IMR-90 (cell line): ENCODE measurements at regions not wholly inside any gene's neighbourhood (a gene's known extent, or its start where the extent isn't known, plus 50 kb on each side); places are given as distances from the start of the nearest gene placed in this dataset.

Experiments
- ATAC-seq: fragments of 200-7000 bp; cut with Tn5 transposase; 2 replicates; pipeline ENCODE4 v1.9.1; 2020; ENCODE audit warnings: low read depth, mild to moderate bottlenecking, moderate library complexity
- BruUV-seq: library from RNA; stranded (reverse); fragments of 400-500 nt; replicated peaks from 2 replicates; lab custom pipeline; 2021; lab: Mats Ljungman, UMichigan
- CTCF ChIA-PET: fragments of 300-600 bp; formaldehyde crosslinking; extraction: SDS; loops from one replicate; lab custom pipeline; 2021; ENCODE audit warnings: antibody characterized with exemption; lab: Yijun Ruan, JAX
- POLR2A ChIA-PET: fragments of 300-600 bp; sonication (Branson Sonifier 250); formaldehyde crosslinking; loops from one replicate; lab custom pipeline; 2022; ENCODE audit warnings: antibody characterized with exemption; ENCODE audit not compliant: unreplicated experiment; lab: Charles Lee
- DNase-seq: peaks from one replicate; pipeline ENCODE4 v3.0.0; 2013
- H2AFZ ChIP-seq: replicated peaks from 2 replicates; pipeline ENCODE3; 2013; ENCODE audit warnings: low read length, mild to moderate bottlenecking; ENCODE audit not compliant: poor library complexity
- H2AK5ac ChIP-seq: 2 replicates; pipeline ENCODE4 v1.6.1; 2013; ENCODE audit warnings: low read depth, low read length, inconsistent platforms
- H2AK9ac ChIP-seq: replicated peaks from 2 replicates; pipeline ENCODE3; 2013; ENCODE audit warnings: mild to moderate bottlenecking, low read depth, low read length, moderate library complexity; ENCODE audit not compliant: poor library complexity
- H2BK120ac ChIP-seq: 2 replicates; pipeline ENCODE4 v1.6.1; 2013; ENCODE audit warnings: low read depth, low read length, inconsistent platforms
- H2BK15ac ChIP-seq: 3 replicates; pipeline ENCODE4 v1.6.1; 2013; ENCODE audit warnings: low read depth, low read length, inconsistent platforms
- H2BK20ac ChIP-seq: 2 replicates; pipeline ENCODE4 v1.6.1; 2013; ENCODE audit warnings: low read depth, mild to moderate bottlenecking, inconsistent platforms, low read length, moderate library complexity
- H2BK5ac ChIP-seq: 2 replicates; pipeline ENCODE4 v1.6.1; 2013; ENCODE audit warnings: mild to moderate bottlenecking, low read depth, low read length, inconsistent platforms; ENCODE audit not compliant: poor library complexity, severe bottlenecking
- H3K14ac ChIP-seq: replicated peaks from 2 replicates; pipeline ENCODE4 v1.6.1; 2013; ENCODE audit warnings: low read depth, low read length, inconsistent platforms
- H3K18ac ChIP-seq: 2 replicates; pipeline ENCODE4 v1.6.1; 2013; ENCODE audit warnings: low read depth, low read length, control low read depth
- H3K23ac ChIP-seq: 2 replicates; pipeline ENCODE4 v1.6.1; 2013; ENCODE audit warnings: low read depth, low read length, inconsistent platforms
- H3K27ac ChIP-seq: 2 replicates; pipeline ENCODE4 v1.5.1; 2013; ENCODE audit warnings: mild to moderate bottlenecking, control low read depth, low read length; ENCODE audit not compliant: insufficient read depth
- H3K27me3 ChIP-seq: 2 replicates; pipeline ENCODE4 v1.6.1; 2013; ENCODE audit warnings: low read length; ENCODE audit not compliant: control insufficient read depth, insufficient read depth
- H3K36me3 ChIP-seq: 2 replicates; pipeline ENCODE4 v1.6.1; 2013; ENCODE audit warnings: low read length, mixed read lengths; ENCODE audit not compliant: control insufficient read depth, insufficient read depth
- H3K4ac ChIP-seq: 2 replicates; pipeline ENCODE4 v1.6.1; 2013; ENCODE audit warnings: low read depth, low read length, inconsistent platforms
- H3K4me1 ChIP-seq: 2 replicates; pipeline ENCODE4 v1.6.1; 2013; ENCODE audit warnings: low read length, mixed read lengths; ENCODE audit not compliant: control insufficient read depth, insufficient read depth
- H3K4me2 ChIP-seq: 2 replicates; pipeline ENCODE4 v1.6.1; 2013; ENCODE audit warnings: low read depth, mild to moderate bottlenecking, control low read depth, low read length, moderate library complexity
- H3K4me3 ChIP-seq: 2 replicates; pipeline ENCODE4 v1.5.1; 2013; ENCODE audit warnings: low read depth, mild to moderate bottlenecking, control low read depth, low read length, moderate library complexity; ENCODE audit not compliant: insufficient read depth
- H3K56ac ChIP-seq: 2 replicates; pipeline ENCODE4 v1.6.1; 2013; ENCODE audit warnings: low read length, inconsistent platforms; ENCODE audit not compliant: insufficient read depth; ENCODE audit errors: extremely low read depth
- H3K79me1 ChIP-seq, 2 experiments: 2 replicates each; pipeline ENCODE4 v1.6.1; 2013; ENCODE audit warnings: low read length in 2 of 2, inconsistent platforms in 1 of 2, low read depth in 1 of 2
- H3K9ac ChIP-seq: 2 replicates; pipeline ENCODE4 v1.6.1; 2013; ENCODE audit warnings: low read depth, low read length, control low read depth
- H3K9me1 ChIP-seq: 2 replicates; pipeline ENCODE4 v1.6.1; 2013; ENCODE audit warnings: low read length, inconsistent platforms; ENCODE audit not compliant: insufficient read depth
- H3K9me3 ChIP-seq: 2 replicates; pipeline ENCODE4 v1.6.1; 2013; ENCODE audit warnings: low read length; ENCODE audit not compliant: control insufficient read depth, insufficient read depth
- H4K20me1 ChIP-seq: 2 replicates; pipeline ENCODE4 v1.6.1; 2013; ENCODE audit warnings: low read length, inconsistent platforms; ENCODE audit not compliant: insufficient read depth
- H4K5ac ChIP-seq: 2 replicates; pipeline ENCODE4 v1.6.1; 2013; ENCODE audit warnings: mild to moderate bottlenecking, low read depth, low read length, control low read depth
- H4K8ac ChIP-seq, 2 experiments: 2 replicates each; pipeline ENCODE4 v1.6.1; 2013; ENCODE audit warnings: low read depth in 2 of 2, low read length in 2 of 2, control low read depth in 1 of 2, inconsistent platforms in 1 of 2
- H4K91ac ChIP-seq: 2 replicates; pipeline ENCODE4 v1.6.1; 2013; ENCODE audit warnings: low read depth, low read length, inconsistent platforms; ENCODE audit not compliant: insufficient read depth
- CEBPB ChIP-seq: IDR thresholded peaks from 2 replicates; pipeline ENCODE4 v1.6.1; 2012; ENCODE audit warnings: low read depth, low read length, improper control_type of control experiment
- CHD1 ChIP-seq: IDR thresholded peaks from 2 replicates; pipeline ENCODE4 v1.6.1; 2012; ENCODE audit warnings: low read depth, low read length, improper control_type of control experiment
- WGBS, 2 experiments: methylation state at CpG; one replicate each; pipeline versions ENCODE4 v1.1.5 to v1.1.7; 2013; ENCODE audit warnings: missing lambda C conversion rate in 2 of 2; ENCODE audit not compliant: insufficient read length in 1 of 2; ENCODE audit errors: extremely low coverage in 2 of 2; 5-methylcytosine and 5-hydroxymethylcytosine counted together
- dilution Hi-C: fragments of 300-500 bp; cut with HindIII; formaldehyde crosslinking; loops from one replicate; pipeline ENCODE4 v1.14.3; 2018; ENCODE audit warnings: low sequenced_read_pairs; ENCODE audit not compliant: unreplicated experiment
- in situ Hi-C: fragments of 300-500 bp; cut with MboI; formaldehyde crosslinking; loops from 3 replicates; pipeline ENCODE4 v1.14.3; 2019; ENCODE audit warnings: low sequenced_read_pairs, inconsistent platforms, mixed read lengths
- intact Hi-C: fragments of 100-400 bp; cut with micrococcal nuclease; formaldehyde crosslinking; loops from 2 replicates; pipeline ENCODE4 v1.10.0; 2022

DNA sequence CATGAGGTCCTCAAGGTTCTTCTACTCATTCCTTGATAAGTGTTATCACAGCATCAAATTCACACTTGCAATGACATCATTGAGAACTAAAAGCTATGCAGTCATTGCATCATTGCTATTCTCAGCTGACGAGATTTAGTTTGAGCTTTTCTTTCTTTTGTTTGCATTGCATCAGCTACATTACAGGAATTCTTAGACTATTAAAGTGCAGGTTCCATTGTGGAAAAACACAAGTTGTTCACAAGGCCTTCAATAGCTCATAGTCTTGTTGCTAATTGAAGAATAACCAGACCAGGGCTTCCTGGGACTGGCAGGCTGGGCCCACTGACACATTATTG, 139.3 kb downstream of the CXCL12 start:
- Histone ChIP-seq H2BK5ac (no peak overlapping the region), H4K5ac (no peak overlapping the region), H2AK5ac (no peak overlapping the region), H3K14ac (no peak overlapping the region), H3K4me3 (no peak overlapping the region), H3K23ac (no peak overlapping the region), H3K4me2 (no peak overlapping the region), H2BK20ac (no peak overlapping the region), H2AFZ (no peak overlapping the region), H2AK9ac (no peak overlapping the region), H3K4me1 (no peaks in the 10 kb centered on the region), H3K27me3 (peaks cover 16% of the 10 kb centered on the region), H3K27ac (no peak overlapping the region), H3K9me3 (no peaks in the 10 kb centered on the region), H3K56ac (no peak overlapping the region), H2BK15ac (no peak overlapping the region), H3K79me1 (no peaks in the 10 kb centered on the region), H4K8ac (no peak overlapping the region), H2BK120ac (no peak overlapping the region), H4K91ac (no peak overlapping the region), H3K4ac (no peak overlapping the region), H3K9me1 (no peaks in the 10 kb centered on the region), H3K9ac (no peak overlapping the region), H4K20me1 (no peaks in the 10 kb centered on the region), H3K18ac (no peak overlapping the region), H3K36me3 (no peaks in the 10 kb centered on the region)
- intact Hi-C loops: no loop called here
- dilution Hi-C loops: no loop called here
- ChIA-PET CTCF (no interaction called here), POLR2A (no interaction called here)
- DNase-seq (peak; percentile 59), ATAC-seq (no peak; the same call in 1 of the 2 replicates)
- no CpG with 5 or more reads among the region's 1 CpG for WGBS, 2 experiments
- peak; percentile 68 for TF ChIP-seq CEBPB
- TF ChIP-seq CHD1: no peak
- BruUV-seq: no TSS peak
- in situ Hi-C loops: no loop called here
